HCT116 (cell line): ENCODE measurements at regions not wholly inside any gene's neighbourhood (a gene's known extent, or its start where the extent isn't known, plus 50 kb on each side); places are given as distances from the start of the nearest gene placed in this dataset.

Experiments
- ATAC-seq: fragments of 200-7000 bp; cut with Tn5 transposase; 2 replicates; pipeline ENCODE4 v1.9.1; 2020; ENCODE audit warnings: mild to moderate bottlenecking, moderate library complexity
- BruUV-seq: library from RNA; stranded (reverse); fragments of 400-500 nt; replicated peaks from 2 replicates; lab custom pipeline; 2021; lab: Mats Ljungman, UMichigan
- CTCF ChIA-PET: fragments of 300-600 bp; sonication (Branson Sonifier 250); formaldehyde crosslinking; loops from one replicate; lab custom pipeline; 2021; ENCODE audit warnings: antibody characterized with exemption; lab: Charles Lee
- POLR2A ChIA-PET: fragments of 300-600, 350-600 bp; sonication (Branson Sonifier 250); formaldehyde crosslinking; loops from one replicate; lab custom pipeline; 2021; ENCODE audit warnings: antibody characterized with exemption; lab: Charles Lee
- RAD21 ChIA-PET, 2 experiments: fragments of 300-600 bp; sonication (Branson Sonifier 250); formaldehyde crosslinking; loops; one replicate each; lab custom pipeline; 2023; ENCODE audit warnings: low total read pairs in 2 of 2; ENCODE audit not compliant: uncharacterized antibody in 2 of 2, unreplicated experiment in 2 of 2, low non-redundant PET in 1 of 2; lab: Charles Lee
- DNase-seq: peaks from one replicate; pipeline ENCODE4 v3.0.0-alpha.2; 2010; ENCODE audit warnings: low read depth, low spot score
- H2AFZ ChIP-seq: fragments of 200-600 bp; shearing (Covaris generic), sonication (generic); 2 replicates; pipeline ENCODE4 v1.6.1; 2017; ENCODE audit warnings: low read depth, mixed run types, mixed read lengths, antibody characterized with exemption, low read length; ENCODE audit not compliant: poor library complexity, severe bottlenecking
- H3K27ac ChIP-seq: 2 replicates; pipeline ENCODE4 v1.5.1; 2012; ENCODE audit warnings: low read depth, low read length
- H3K27me3 ChIP-seq: fragments of 200-600 bp; sonication (generic); 2 replicates; pipeline ENCODE4 v1.6.1; 2016; ENCODE audit warnings: mixed run types, low read length, mixed read lengths; ENCODE audit not compliant: insufficient read depth
- H3K36me3 ChIP-seq, 2 experiments: fragments of 200-500 bp in 1 of 2; fragments of 200-600 bp in 1 of 2; sonication (Bioruptor generic) in 1 of 2; sonication (generic) in 1 of 2; 2 replicates each; pipeline versions ENCODE4 v1.5.1 to v1.6.1; 2014 to 2016; ENCODE audit warnings: low read length in 2 of 2, inconsistent platforms in 1 of 2, mixed read lengths in 1 of 2, mixed run types in 1 of 2; ENCODE audit not compliant: insufficient read depth in 2 of 2, control insufficient read depth in 1 of 2
- H3K4me1 ChIP-seq, 2 experiments: fragments of 200-600 bp in 1 of 2; sonication (generic) in 1 of 2; 2 replicates each; pipeline versions ENCODE4 v1.5.1 to v1.6.1; 2012 to 2017; ENCODE audit warnings: low read length in 2 of 2, inconsistent platforms in 1 of 2, mild to moderate bottlenecking in 1 of 2, mixed read lengths in 1 of 2, mixed run types in 1 of 2, moderate library complexity in 1 of 2; ENCODE audit not compliant: insufficient read depth in 2 of 2, control insufficient read depth in 1 of 2
- H3K4me2 ChIP-seq: fragments of 200-600 bp; sonication (generic); 2 replicates; pipeline ENCODE4 v1.6.1; 2017; ENCODE audit warnings: mixed run types, low read length, mixed read lengths
- H3K4me3 ChIP-seq, 2 experiments: fragments of 200-600 bp in 1 of 2; sonication (generic) in 1 of 2; replicated peaks in 1 of 2; 2 replicates each; pipeline ENCODE4 v1.5.1; 2011 to 2016; ENCODE audit warnings: low read length in 2 of 2, control low read depth in 1 of 2, low read depth in 1 of 2, mild to moderate bottlenecking in 1 of 2, mixed read lengths in 1 of 2, mixed run types in 1 of 2
- H3K79me2 ChIP-seq: fragments of 200-600 bp; sonication (generic); 2 replicates; pipeline ENCODE4 v1.6.1; 2017; ENCODE audit warnings: mild to moderate bottlenecking, mixed run types, low read length, moderate library complexity, mixed read lengths; ENCODE audit not compliant: insufficient read depth
- H3K9ac ChIP-seq: fragments of 200-600 bp; sonication (generic); 2 replicates; pipeline ENCODE4 v1.6.1; 2016; ENCODE audit warnings: low read length, mixed read lengths
- H3K9me2 ChIP-seq: fragments of 200-600 bp; sonication (generic), shearing (Covaris generic); 2 replicates; pipeline ENCODE4 v1.6.1; 2017; ENCODE audit warnings: mixed run types, mild to moderate bottlenecking, moderate library complexity; ENCODE audit not compliant: insufficient read depth
- H3K9me3 ChIP-seq, 2 experiments: fragments of 200-500 bp in 1 of 2; fragments of 200-600 bp in 1 of 2; sonication (Bioruptor generic) in 1 of 2; sonication (generic) in 1 of 2; 2 replicates each; pipeline ENCODE4 v1.6.1; 2014 to 2017; ENCODE audit warnings: low read length in 2 of 2, mixed read lengths in 2 of 2, inconsistent platforms in 1 of 2, low read depth in 1 of 2, mild to moderate bottlenecking in 1 of 2, mixed run types in 1 of 2, moderate library complexity in 1 of 2; ENCODE audit not compliant: control insufficient read depth in 1 of 2, insufficient read depth in 1 of 2
- H4K20me1 ChIP-seq: fragments of 200-600 bp; sonication (generic), shearing (Covaris generic); 2 replicates; pipeline ENCODE4 v1.6.1; 2017; ENCODE audit warnings: mixed run types, mild to moderate bottlenecking, moderate library complexity; ENCODE audit not compliant: insufficient read depth
- CBX3 ChIP-seq: IDR thresholded peaks from 2 replicates; pipeline ENCODE4 v1.6.1; 2012; ENCODE audit warnings: low read depth
- EGR1 ChIP-seq: IDR thresholded peaks from 2 replicates; pipeline ENCODE4 v1.6.1; 2012; ENCODE audit warnings: low read depth
- FOSL1 ChIP-seq: IDR thresholded peaks from 2 replicates; pipeline ENCODE4 v1.6.1; 2012; ENCODE audit warnings: low read depth
- JUND ChIP-seq: IDR thresholded peaks from 2 replicates; pipeline ENCODE4 v1.6.1; 2012
- POLR2A ChIP-seq: IDR thresholded peaks from 2 replicates; pipeline ENCODE4 v1.7.0; 2011; ENCODE audit warnings: borderline replicate concordance; ENCODE audit not compliant: insufficient read depth, insufficient read length; ENCODE audit errors: extremely low read depth
- POLR2AphosphoS5 ChIP-seq: IDR thresholded peaks from 2 replicates; pipeline ENCODE4 v1.6.1; 2011; ENCODE audit warnings: mild to moderate bottlenecking, low read depth, low read length, moderate library complexity
- SIN3A ChIP-seq: IDR thresholded peaks from 2 replicates; pipeline ENCODE4 v1.6.1; 2012; ENCODE audit warnings: low read depth
- SP1 ChIP-seq: IDR thresholded peaks from 2 replicates; pipeline ENCODE4 v1.6.1; 2012; ENCODE audit warnings: low read depth
- TCF7L2 ChIP-seq: IDR thresholded peaks from 2 replicates; pipeline ENCODE4 v1.7.0; 2011; ENCODE audit warnings: borderline replicate concordance, inconsistent platforms; ENCODE audit not compliant: insufficient read depth, insufficient read length; ENCODE audit errors: extremely low read depth
- YY1 ChIP-seq: IDR thresholded peaks from 2 replicates; pipeline ENCODE4 v1.6.1; 2011; ENCODE audit warnings: low read length, low read depth, moderate library complexity, mild to moderate bottlenecking; ENCODE audit not compliant: insufficient replicate concordance; ENCODE audit errors: extremely low read depth
- ZFX ChIP-seq: fragments of 450-650 bp; IDR thresholded peaks from 2 replicates; pipeline ENCODE4 v1.6.1; 2017
- ZNF274 ChIP-seq: fragments of 200-500 bp; sonication (Bioruptor generic); IDR thresholded peaks from 2 replicates; pipeline ENCODE4 v1.6.1; 2014; ENCODE audit warnings: mild to moderate bottlenecking, low read depth, low read length, inconsistent platforms
- intact Hi-C: fragments of 100-400 bp; cut with micrococcal nuclease; formaldehyde crosslinking; loops from 2 replicates; pipeline ENCODE4 v1.10.0; 2022
- TF ChIP-seq, protein P1 (sequence below), 3 experiments: fragments of 200-600 bp in 1 of 3; sonication (generic) in 1 of 3; IDR thresholded peaks in 2 of 3; conservative IDR thresholded peaks in 1 of 3; 2 replicates each; pipeline ENCODE4 v1.5.1; 2012 to 2017; ENCODE audit warnings: low read depth in 2 of 3, low read length in 2 of 3, antibody characterized with exemption in 1 of 3, borderline replicate concordance in 1 of 3, control low read depth in 1 of 3, mild to moderate bottlenecking in 1 of 3, mixed read lengths in 1 of 3, mixed run types in 1 of 3, moderate library complexity in 1 of 3; ENCODE audit not compliant: insufficient read depth in 1 of 3
- TF ChIP-seq, protein P2 (sequence below): IDR thresholded peaks from 2 replicates; pipeline ENCODE4 v1.6.1; 2011; ENCODE audit warnings: mild to moderate bottlenecking, low read length, moderate library complexity; ENCODE audit not compliant: insufficient replicate concordance; ENCODE audit errors: extremely low read depth
- TF ChIP-seq, protein P3 (sequence below): IDR thresholded peaks from 2 replicates; pipeline ENCODE4 v1.6.1; 2012; ENCODE audit warnings: low read depth
- TF ChIP-seq, protein P4 (sequence below): IDR thresholded peaks from 2 replicates; pipeline ENCODE4 v1.6.1; 2012

DNA sequence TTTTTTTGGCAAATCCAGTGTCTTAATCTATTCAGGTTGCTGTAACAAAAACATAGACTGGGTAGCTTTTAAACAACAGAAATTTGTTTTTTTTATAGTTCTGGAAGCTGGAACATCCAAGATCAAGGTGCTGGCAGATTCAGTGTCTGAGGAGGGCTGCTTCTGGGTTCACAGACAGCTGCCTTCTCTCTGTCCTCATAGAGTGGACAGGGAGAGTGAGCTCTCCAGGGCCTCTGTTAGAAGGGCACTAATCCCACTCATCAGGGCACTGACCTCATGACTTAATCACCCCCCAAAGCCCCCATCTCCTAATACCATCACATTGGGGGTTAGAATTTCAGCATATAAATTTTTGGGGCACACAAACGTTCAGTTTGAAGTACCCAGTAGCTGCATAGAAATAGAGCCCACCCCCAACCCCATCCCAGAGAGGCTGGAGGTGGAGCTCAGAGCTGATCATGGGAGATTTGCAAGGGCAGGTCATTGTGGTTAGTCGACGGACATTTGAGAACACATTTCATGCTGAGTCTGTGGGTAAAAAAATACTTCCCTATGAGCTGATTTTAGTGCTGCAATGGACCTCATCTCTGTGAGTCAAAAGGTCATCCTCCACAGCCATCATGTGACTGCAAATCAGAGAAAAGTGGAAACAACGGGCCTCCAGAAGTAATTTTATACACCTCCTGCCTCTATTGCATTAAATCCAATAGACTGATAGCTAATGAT lies 203.1 kb upstream of the CADM1 start:
- Histone ChIP-seq H4K20me1 (no peaks in the 10 kb centered on the region), H3K4me3 (no peak overlapping the region), H3K9ac (no peak overlapping the region), H3K27ac (no peak overlapping the region), H3K36me3 (no peaks in the 10 kb centered on the region), H3K9me3 (peaks cover 3 to 4% of the 10 kb centered on the region in 2 experiments; a peak in 2 of 4 replicates), H3K4me1 (no peaks in the 10 kb centered on the region), H3K9me2 (no peaks in the 10 kb centered on the region), H3K4me2 (no peak overlapping the region), H3K79me2 (no peaks in the 10 kb centered on the region), H3K27me3 (no peaks in the 10 kb centered on the region), H2AFZ (no peak overlapping the region)
- no peak for TF ChIP-seq FOSL1
- TF ChIP-seq POLR2A = no peak
- TF ChIP-seq CBX3 = no peak
- TF ChIP-seq, protein P1, sequence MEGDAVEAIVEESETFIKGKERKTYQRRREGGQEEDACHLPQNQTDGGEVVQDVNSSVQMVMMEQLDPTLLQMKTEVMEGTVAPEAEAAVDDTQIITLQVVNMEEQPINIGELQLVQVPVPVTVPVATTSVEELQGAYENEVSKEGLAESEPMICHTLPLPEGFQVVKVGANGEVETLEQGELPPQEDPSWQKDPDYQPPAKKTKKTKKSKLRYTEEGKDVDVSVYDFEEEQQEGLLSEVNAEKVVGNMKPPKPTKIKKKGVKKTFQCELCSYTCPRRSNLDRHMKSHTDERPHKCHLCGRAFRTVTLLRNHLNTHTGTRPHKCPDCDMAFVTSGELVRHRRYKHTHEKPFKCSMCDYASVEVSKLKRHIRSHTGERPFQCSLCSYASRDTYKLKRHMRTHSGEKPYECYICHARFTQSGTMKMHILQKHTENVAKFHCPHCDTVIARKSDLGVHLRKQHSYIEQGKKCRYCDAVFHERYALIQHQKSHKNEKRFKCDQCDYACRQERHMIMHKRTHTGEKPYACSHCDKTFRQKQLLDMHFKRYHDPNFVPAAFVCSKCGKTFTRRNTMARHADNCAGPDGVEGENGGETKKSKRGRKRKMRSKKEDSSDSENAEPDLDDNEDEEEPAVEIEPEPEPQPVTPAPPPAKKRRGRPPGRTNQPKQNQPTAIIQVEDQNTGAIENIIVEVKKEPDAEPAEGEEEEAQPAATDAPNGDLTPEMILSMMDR (IDR thresholded peaks at IDR 0.05 in 2 of 3, conservative IDR thresholded peaks at IDR 0.05 in 1 of 3; ENCODE audit: borderline replicate concordance in 1 of 3, insufficient read depth in 1 of 3, low read depth in 2 of 3, low read length in 2 of 3) = no peak
- TF ChIP-seq, protein P2, sequence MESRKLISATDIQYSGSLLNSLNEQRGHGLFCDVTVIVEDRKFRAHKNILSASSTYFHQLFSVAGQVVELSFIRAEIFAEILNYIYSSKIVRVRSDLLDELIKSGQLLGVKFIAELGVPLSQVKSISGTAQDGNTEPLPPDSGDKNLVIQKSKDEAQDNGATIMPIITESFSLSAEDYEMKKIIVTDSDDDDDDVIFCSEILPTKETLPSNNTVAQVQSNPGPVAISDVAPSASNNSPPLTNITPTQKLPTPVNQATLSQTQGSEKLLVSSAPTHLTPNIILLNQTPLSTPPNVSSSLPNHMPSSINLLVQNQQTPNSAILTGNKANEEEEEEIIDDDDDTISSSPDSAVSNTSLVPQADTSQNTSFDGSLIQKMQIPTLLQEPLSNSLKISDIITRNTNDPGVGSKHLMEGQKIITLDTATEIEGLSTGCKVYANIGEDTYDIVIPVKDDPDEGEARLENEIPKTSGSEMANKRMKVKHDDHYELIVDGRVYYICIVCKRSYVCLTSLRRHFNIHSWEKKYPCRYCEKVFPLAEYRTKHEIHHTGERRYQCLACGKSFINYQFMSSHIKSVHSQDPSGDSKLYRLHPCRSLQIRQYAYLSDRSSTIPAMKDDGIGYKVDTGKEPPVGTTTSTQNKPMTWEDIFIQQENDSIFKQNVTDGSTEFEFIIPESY = no peak
- no peak for TF ChIP-seq JUND
- no peak for TF ChIP-seq SIN3A
- no peak for TF ChIP-seq ZFX
- no peak for TF ChIP-seq ZNF274
- TF ChIP-seq POLR2AphosphoS5 = no peak
- TF ChIP-seq, protein P3, sequence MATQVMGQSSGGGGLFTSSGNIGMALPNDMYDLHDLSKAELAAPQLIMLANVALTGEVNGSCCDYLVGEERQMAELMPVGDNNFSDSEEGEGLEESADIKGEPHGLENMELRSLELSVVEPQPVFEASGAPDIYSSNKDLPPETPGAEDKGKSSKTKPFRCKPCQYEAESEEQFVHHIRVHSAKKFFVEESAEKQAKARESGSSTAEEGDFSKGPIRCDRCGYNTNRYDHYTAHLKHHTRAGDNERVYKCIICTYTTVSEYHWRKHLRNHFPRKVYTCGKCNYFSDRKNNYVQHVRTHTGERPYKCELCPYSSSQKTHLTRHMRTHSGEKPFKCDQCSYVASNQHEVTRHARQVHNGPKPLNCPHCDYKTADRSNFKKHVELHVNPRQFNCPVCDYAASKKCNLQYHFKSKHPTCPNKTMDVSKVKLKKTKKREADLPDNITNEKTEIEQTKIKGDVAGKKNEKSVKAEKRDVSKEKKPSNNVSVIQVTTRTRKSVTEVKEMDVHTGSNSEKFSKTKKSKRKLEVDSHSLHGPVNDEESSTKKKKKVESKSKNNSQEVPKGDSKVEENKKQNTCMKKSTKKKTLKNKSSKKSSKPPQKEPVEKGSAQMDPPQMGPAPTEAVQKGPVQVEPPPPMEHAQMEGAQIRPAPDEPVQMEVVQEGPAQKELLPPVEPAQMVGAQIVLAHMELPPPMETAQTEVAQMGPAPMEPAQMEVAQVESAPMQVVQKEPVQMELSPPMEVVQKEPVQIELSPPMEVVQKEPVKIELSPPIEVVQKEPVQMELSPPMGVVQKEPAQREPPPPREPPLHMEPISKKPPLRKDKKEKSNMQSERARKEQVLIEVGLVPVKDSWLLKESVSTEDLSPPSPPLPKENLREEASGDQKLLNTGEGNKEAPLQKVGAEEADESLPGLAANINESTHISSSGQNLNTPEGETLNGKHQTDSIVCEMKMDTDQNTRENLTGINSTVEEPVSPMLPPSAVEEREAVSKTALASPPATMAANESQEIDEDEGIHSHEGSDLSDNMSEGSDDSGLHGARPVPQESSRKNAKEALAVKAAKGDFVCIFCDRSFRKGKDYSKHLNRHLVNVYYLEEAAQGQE = no peak
- TF ChIP-seq TCF7L2 = no peak
- TF ChIP-seq SP1 = no peak
- no peak for TF ChIP-seq EGR1
- no peak for TF ChIP-seq YY1
- TF ChIP-seq, protein P4, sequence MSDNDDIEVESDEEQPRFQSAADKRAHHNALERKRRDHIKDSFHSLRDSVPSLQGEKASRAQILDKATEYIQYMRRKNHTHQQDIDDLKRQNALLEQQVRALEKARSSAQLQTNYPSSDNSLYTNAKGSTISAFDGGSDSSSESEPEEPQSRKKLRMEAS = no peak
- RAD21 ChIA-PET = no interaction called here
- DNase-seq (no peak), ATAC-seq (no peak)
- BruUV-seq = no TSS peak
- POLR2A ChIA-PET = no interaction called here
- CTCF ChIA-PET = no interaction called here
- intact Hi-C loops = no loop called here
